GM06990 (cell line): ENCODE measurements at regions not wholly inside any gene's neighbourhood (a gene's known extent, or its start where the extent isn't known, plus 50 kb on each side); places are given as distances from the start of the nearest gene placed in this dataset.

Experiments
- DNase-seq: peaks from one replicate; pipeline ENCODE4 v3.0.0-alpha.2; 2011; ENCODE audit not compliant: insufficient read length; ENCODE audit errors: extremely low read depth
- H3K27me3 ChIP-seq: replicated peaks from 2 replicates; pipeline ENCODE4 v1.6.0; 2011; ENCODE audit warnings: low read length; ENCODE audit not compliant: control insufficient read depth, insufficient read depth
- H3K36me3 ChIP-seq: 2 replicates; pipeline ENCODE4 v1.5.1; 2011; ENCODE audit warnings: low read length; ENCODE audit not compliant: control insufficient read depth, insufficient read depth
- H3K4me3 ChIP-seq: replicated peaks from 2 replicates; pipeline ENCODE4 v1.5.1; 2011; ENCODE audit warnings: low read depth, mild to moderate bottlenecking, control low read depth, low read length
- TF ChIP-seq, protein P1 (sequence below): IDR thresholded peaks from 2 replicates; pipeline ENCODE4 v1.5.1; 2011; ENCODE audit warnings: low read length, control low read depth, mild to moderate bottlenecking, inconsistent platforms; ENCODE audit not compliant: insufficient read depth, poor library complexity, severe bottlenecking

DNA sequence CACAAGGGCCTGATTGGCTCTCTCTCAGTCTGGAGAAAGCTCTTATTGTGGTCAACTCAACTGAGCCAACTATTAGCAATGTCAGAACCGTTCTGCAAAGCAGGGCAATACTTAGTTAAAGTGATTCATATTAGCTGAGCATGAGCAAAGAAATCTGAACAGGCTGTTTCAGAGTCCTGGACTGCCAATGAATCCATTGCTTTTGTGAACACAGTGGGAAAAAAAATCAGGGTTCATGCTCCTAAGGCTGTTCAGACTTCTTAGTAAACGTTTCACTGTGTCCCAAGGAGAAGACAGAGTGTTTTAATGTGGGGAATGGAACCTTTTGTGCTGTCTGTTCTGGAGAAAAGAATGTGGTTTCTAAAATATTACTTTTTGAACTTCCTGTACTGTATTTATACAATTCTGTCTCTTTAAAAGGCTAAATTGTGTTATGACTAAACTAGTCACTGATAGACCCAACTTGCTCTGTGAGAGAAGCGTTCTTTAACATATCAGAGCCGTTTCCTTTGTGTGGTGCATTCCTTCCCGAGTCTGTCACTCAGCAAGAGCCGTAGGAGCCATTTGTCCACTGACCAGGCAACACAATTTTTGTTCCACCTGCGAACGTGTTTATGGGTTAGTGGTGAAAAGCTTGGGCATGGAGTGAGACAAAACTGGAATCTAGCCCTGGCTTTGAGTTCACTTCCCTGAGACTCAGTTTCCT lies 366.1 kb downstream of the FBXO8 start:
- TF ChIP-seq, protein P1, sequence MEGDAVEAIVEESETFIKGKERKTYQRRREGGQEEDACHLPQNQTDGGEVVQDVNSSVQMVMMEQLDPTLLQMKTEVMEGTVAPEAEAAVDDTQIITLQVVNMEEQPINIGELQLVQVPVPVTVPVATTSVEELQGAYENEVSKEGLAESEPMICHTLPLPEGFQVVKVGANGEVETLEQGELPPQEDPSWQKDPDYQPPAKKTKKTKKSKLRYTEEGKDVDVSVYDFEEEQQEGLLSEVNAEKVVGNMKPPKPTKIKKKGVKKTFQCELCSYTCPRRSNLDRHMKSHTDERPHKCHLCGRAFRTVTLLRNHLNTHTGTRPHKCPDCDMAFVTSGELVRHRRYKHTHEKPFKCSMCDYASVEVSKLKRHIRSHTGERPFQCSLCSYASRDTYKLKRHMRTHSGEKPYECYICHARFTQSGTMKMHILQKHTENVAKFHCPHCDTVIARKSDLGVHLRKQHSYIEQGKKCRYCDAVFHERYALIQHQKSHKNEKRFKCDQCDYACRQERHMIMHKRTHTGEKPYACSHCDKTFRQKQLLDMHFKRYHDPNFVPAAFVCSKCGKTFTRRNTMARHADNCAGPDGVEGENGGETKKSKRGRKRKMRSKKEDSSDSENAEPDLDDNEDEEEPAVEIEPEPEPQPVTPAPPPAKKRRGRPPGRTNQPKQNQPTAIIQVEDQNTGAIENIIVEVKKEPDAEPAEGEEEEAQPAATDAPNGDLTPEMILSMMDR = no peak
- DNase-seq = no peak
- no peak overlapping the region for H3K4me3 ChIP-seq
- no peaks in the 10 kb centered on the region for H3K36me3 ChIP-seq
- no peaks in the 10 kb centered on the region for H3K27me3 ChIP-seq

DNA sequence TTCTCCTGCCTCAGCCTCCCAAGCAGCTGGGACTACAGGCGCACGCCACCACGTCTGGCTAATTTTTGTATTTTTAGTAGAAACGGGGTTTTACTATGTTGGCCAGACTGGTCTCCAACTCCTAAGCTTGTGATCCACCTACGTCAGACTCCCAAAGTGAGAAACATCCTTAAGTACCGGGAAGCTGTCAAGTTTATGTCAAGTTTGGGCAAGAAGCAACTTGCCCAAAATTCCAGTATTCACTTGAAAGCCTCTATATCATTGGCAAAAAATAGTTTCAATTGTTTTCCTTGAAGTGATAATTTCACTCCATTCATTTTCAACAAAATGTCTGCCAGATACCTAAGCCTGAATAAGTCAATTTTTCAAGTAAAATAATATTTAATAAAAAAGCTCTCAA lies 370.0 kb downstream of the FBXO8 start:
- Histone ChIP-seq H3K36me3 (no peaks in the 10 kb centered on the region), H3K27me3 (no peaks in the 10 kb centered on the region), H3K4me3 (no peak overlapping the region)
- TF ChIP-seq, protein P1 = no peak
- DNase-seq = no peak

DNA sequence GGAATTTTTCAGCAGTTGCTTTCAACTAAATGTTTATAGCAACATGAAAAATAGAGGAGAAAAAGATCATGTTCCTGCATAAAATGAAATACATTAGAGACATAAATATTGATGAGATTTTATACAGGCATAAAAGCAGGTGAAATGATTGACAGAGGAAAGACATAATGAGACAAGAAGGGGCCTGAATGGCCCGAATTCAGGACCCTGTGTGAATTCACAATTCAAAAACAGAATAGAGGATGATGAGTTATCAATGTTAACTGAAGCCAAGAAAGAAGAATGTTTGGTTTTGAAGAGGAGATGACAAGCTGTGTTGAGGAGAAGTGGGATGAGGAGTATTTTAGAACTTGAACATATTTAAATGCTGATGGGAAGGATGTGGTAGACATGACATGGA lies 371.1 kb downstream of the FBXO8 start:
- Histone ChIP-seq H3K4me3 (no peak overlapping the region), H3K27me3 (no peaks in the 10 kb centered on the region), H3K36me3 (no peaks in the 10 kb centered on the region)
- TF ChIP-seq, protein P1 = no peak
- DNase-seq = no peak

DNA sequence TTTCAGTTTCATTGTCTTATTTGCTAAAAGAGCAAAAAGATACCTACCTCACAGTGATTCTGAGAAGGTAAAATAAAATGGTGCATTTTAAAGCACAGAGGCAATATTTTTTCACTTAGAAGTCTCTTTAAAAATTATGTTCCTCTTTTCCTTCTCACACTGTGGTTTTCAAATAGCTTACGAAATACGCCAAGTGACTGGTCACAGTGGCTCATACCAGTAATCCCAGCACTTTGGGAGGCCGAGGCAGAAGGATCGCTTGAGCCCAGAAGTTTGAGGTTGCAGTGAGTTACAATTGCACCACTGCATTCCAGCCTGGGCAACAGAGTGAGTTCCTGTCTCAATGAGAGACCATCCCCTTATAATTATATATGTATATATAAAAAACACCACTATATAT lies 372.6 kb downstream of the FBXO8 start:
- no peak for DNase-seq
- TF ChIP-seq, protein P1 = no peak
- Histone ChIP-seq H3K27me3 (no peaks in the 10 kb centered on the region), H3K4me3 (no peak overlapping the region), H3K36me3 (no peaks in the 10 kb centered on the region)

DNA sequence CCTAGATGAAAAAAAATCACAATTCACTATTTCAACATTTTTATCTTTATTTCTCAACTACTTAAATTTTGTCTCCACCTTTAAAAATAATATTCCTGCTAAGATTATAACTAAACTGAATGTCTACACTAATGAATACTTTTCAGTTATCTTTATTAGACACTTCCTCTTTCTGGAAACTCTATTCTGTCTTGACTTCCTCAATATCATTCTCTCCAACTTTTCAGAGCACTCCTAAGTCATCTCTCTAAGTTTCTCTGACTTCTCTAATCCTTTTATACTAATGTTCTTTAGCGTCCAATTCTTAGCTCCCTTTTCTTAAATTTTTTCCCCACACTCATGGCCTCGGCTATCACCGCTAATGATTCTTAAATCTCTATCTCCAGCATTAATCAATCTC lies 374.2 kb downstream of the FBXO8 start:
- no peak overlapping the region for H3K4me3 ChIP-seq
- no peaks in the 10 kb centered on the region for H3K27me3 ChIP-seq
- no peak for DNase-seq
- TF ChIP-seq, protein P1 = no peak
- no peaks in the 10 kb centered on the region for H3K36me3 ChIP-seq

DNA sequence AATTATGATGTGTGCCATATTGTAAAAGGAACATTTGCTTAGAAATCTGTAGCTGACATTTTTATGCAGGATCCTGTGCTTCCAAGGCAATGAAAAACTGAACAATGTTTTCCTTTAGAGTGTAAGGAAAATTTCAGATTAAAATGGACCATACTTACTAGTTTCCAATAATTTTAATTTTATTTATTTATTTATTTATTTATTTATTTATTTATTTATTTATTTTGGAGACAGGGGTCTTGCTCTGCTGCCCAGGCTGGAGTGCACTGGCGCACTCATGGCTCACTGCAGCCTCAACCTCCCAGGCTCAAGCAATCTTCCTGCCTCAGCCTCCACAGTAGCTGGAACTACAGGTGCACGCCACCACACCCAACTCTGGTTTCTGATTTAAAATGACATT lies 369.8 kb upstream of the HAND2 start:
- TF ChIP-seq, protein P1 = no peak
- H3K36me3 ChIP-seq = no peaks in the 10 kb centered on the region
- H3K27me3 ChIP-seq = no peaks in the 10 kb centered on the region
- H3K4me3 ChIP-seq = no peak overlapping the region
- no peak for DNase-seq
